ENCODE measurements at regions not wholly inside any gene's neighbourhood (a gene's known extent, or its start where the extent isn't known, plus 50 kb on each side); places are given as distances from the start of the nearest gene placed in this dataset.

- Histone ChIP-seq H3K4me3 (replicated peaks in 1 of 3; ENCODE audit: insufficient read depth in 1 of 3, low read depth in 2 of 3, low read length in 3 of 3) (no peak overlapping the region), H3K36me3 (replicated peaks in 1 of 2; ENCODE audit: control insufficient read depth in 1 of 2, insufficient read depth in 2 of 2, low read length in 2 of 2) (no peaks in the 10 kb centered on the region), H4K20me1 (ENCODE audit: insufficient read depth, low read length) (no peaks in the 10 kb centered on the region), H3K9ac (ENCODE audit: insufficient read depth, low read depth, low read length) (no peak overlapping the region), H3K4me2 (ENCODE audit: low read depth, low read length) (no peak overlapping the region), H3K27me3 (ENCODE audit: control insufficient read depth in 1 of 2, insufficient read depth in 2 of 2, low read length in 2 of 2) (peaks cover 0 to 3% of the 10 kb centered on the region in 2 experiments; a peak in 2 of 5 replicates), H3K4me1 (ENCODE audit: insufficient read depth, low read length) (no peaks in the 10 kb centered on the region), H3K9me3 (ENCODE audit: low read length) (no peaks in the 10 kb centered on the region), H3K27ac (ENCODE audit: extremely low read length, insufficient read depth, low read length) (no peak overlapping the region), H2AFZ (ENCODE audit: low read length) (no peak overlapping the region), H3K79me2 (ENCODE audit: insufficient read depth, low read length) (no peaks in the 10 kb centered on the region)
- in situ Hi-C loops (cut with HindIII; ENCODE audit: extremely low pct_ligation_motif_present, low pct_unique_long_range_greater_than_20kb) (no loop called here), intact Hi-C loops (cut with micrococcal nuclease; ENCODE audit: unreplicated experiment) (no loop called here)
- no peak for ATAC-seq
- DNase-seq (ENCODE audit: low spot score) = no peak
- TF ChIP-seq GATA4 (IDR thresholded peaks at IDR 0.05; ENCODE audit: borderline replicate concordance, low read depth) = no peak
- TF ChIP-seq ZFP62 (CRISPR knock-in tag; IDR thresholded peaks at IDR 0.05) = no peak
- ChIA-PET CTCF (ENCODE audit: low intra/inter-chr PET ratio, low total read pairs) (no interaction called here), POLR2A (no interaction called here)
- BruUV-seq (replicated peaks) = no TSS peak
- 70% methylated on average over 2 of the region's 2 CpGs for WGBS (ENCODE audit: low lambda C conversion rate)
- FAIRE-seq = no peak
These were observed 114.6 kb upstream of the FAT1 start for GRCh38 chr4:186838295-186838694.

- no peaks in the 10 kb centered on the region for H3K9me3 ChIP-seq (ENCODE audit: low read length)
- no peak overlapping the region for H3K4me3 ChIP-seq (replicated peaks in 1 of 3; ENCODE audit: insufficient read depth in 1 of 3, low read depth in 2 of 3, low read length in 3 of 3)
- intact Hi-C loops (cut with micrococcal nuclease; ENCODE audit: unreplicated experiment) (no loop called here), in situ Hi-C loops (cut with HindIII; ENCODE audit: extremely low pct_ligation_motif_present, low pct_unique_long_range_greater_than_20kb) (no loop called here)
- no TSS peak for BruUV-seq (replicated peaks)
- 67% methylated on average over 11 of the region's 11 CpGs for WGBS (ENCODE audit: low lambda C conversion rate)
- ATAC-seq (no peak), FAIRE-seq (no peak), DNase-seq (ENCODE audit: low spot score) (no peak)
- no peaks in the 10 kb centered on the region for H3K36me3 ChIP-seq (replicated peaks in 1 of 2; ENCODE audit: control insufficient read depth in 1 of 2, insufficient read depth in 2 of 2, low read length in 2 of 2)
- CTCF ChIA-PET (ENCODE audit: low intra/inter-chr PET ratio, low total read pairs) = no interaction called here
- H3K79me2 ChIP-seq (ENCODE audit: insufficient read depth, low read length) = no peaks in the 10 kb centered on the region
- no peak overlapping the region for H2AFZ ChIP-seq (ENCODE audit: low read length)
- POLR2A ChIA-PET = no interaction called here
- H3K4me1 ChIP-seq (ENCODE audit: insufficient read depth, low read length) = peaks cover 6% of the 10 kb centered on the region
- H3K27ac ChIP-seq (ENCODE audit: extremely low read length, insufficient read depth, low read length) = no peak overlapping the region
- no peaks in the 10 kb centered on the region for H3K27me3 ChIP-seq (ENCODE audit: control insufficient read depth in 1 of 2, insufficient read depth in 2 of 2, low read length in 2 of 2)
- H4K20me1 ChIP-seq (ENCODE audit: insufficient read depth, low read length) = no peaks in the 10 kb centered on the region
- no peak overlapping the region for H3K9ac ChIP-seq (ENCODE audit: insufficient read depth, low read depth, low read length)
- no peak overlapping the region for H3K4me2 ChIP-seq (ENCODE audit: low read depth, low read length)
- no peak for TF ChIP-seq AHDC1 (CRISPR knock-in tag; IDR thresholded peaks at IDR 0.05; ENCODE audit: borderline replicate concordance)
- TF ChIP-seq ARID2 (CRISPR knock-in tag; IDR thresholded peaks at IDR 0.05; ENCODE audit: borderline replicate concordance) = no peak
- TF ChIP-seq PRDM10 (CRISPR knock-in tag; IDR thresholded peaks at IDR 0.05; ENCODE audit: low read depth) = no peak
- no peak for TF ChIP-seq ZNF740 (CRISPR knock-in tag; IDR thresholded peaks at IDR 0.05)
- no peak for TF ChIP-seq ZNF510 (CRISPR knock-in tag; IDR thresholded peaks at IDR 0.05; ENCODE audit: low read depth)
These were observed 115.7 kb upstream of the FAT1 start for GRCh38 chr4:186839122-186840037.
